Uterus (tissue), 2 donors: ENCODE measurements at regions not wholly inside any gene's neighbourhood (a gene's known extent, or its start where the extent isn't known, plus 50 kb on each side); places are given as distances from the start of the nearest gene placed in this dataset.

Experiments used
- CTCF ChIP-seq, 4 experiments: fragments of 200-600 bp in 2 of 4; fragments of 450-650 bp in 2 of 4; sonication (generic) in 2 of 4; IDR thresholded peaks; one replicate each; pipeline ENCODE4 v1.5.1; 2016 to 2019; ENCODE audit warnings: antibody characterized with exemption in 4 of 4, mild to moderate bottlenecking in 2 of 4, moderate library complexity in 1 of 4
- POLR2A ChIP-seq, 2 donors: fragments of 450-650 bp; IDR thresholded peaks; one replicate each; pipeline ENCODE4 v1.6.1; 2016; ENCODE audit warnings: antibody characterized with exemption in 2 of 2, mild to moderate bottlenecking in 1 of 2, moderate library complexity in 1 of 2

- TF ChIP-seq POLR2A (IDR thresholded peaks at IDR 0.05): no peak
- no peak for TF ChIP-seq CTCF (IDR thresholded peaks at IDR 0.05)
Observed at GRCh38 chr5:112065781-112066180, 308.8 kb upstream of the NREP start.
